GM19468 (cell line): ENCODE measurements at regions not wholly inside any gene's neighbourhood (a gene's known extent, or its start where the extent isn't known, plus 50 kb on each side); places are given as distances from the start of the nearest gene placed in this dataset.
"Not testable (repeated sequence)": the region's sequence is repeated elsewhere in the genome, so short reads cannot be mapped to it uniquely, and the experiment has no call there.

Experiments used
- ATAC-seq: cut with Tn5 transposase; IDR thresholded peaks from one replicate; pipeline ENCODE4 v1.9.1; 2021; ENCODE audit warnings: mild to moderate bottlenecking, moderate library complexity, moderate number of reproducible peaks; ENCODE audit not compliant: unreplicated experiment; ENCODE audit errors: extremely low read depth

GRCh38 chrX:39477031-39477761 is 620.6 kb downstream of the BCOR start:
- no peak for ATAC-seq

- no peak for ATAC-seq
These were observed 620.0 kb downstream of the BCOR start for GRCh38 chrX:39477762-39478120.

DNA sequence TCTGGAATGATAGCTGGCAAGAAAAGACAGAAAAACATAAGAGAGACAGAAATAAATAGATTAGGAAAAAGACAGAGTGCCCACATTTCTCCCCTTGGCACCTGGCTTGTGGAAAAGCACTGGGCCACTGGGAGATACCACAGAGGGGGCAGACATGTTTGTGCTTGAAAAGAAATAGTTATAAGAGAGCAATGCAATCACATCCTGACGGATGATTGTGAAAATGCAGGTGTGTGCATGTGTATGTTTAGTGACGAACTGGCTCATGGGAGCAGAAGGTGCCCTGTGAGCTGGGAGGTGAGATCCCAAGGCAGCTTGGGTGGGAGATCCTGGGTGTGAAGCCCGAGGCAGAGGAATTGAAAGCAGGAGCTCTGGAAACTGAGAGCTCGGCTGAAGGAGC is 617.9 kb downstream of the BCOR start:
- no peak for ATAC-seq

GRCh38 chrX:39480963-39481362 is 616.8 kb downstream of the BCOR start:
- no peak for ATAC-seq

DNA sequence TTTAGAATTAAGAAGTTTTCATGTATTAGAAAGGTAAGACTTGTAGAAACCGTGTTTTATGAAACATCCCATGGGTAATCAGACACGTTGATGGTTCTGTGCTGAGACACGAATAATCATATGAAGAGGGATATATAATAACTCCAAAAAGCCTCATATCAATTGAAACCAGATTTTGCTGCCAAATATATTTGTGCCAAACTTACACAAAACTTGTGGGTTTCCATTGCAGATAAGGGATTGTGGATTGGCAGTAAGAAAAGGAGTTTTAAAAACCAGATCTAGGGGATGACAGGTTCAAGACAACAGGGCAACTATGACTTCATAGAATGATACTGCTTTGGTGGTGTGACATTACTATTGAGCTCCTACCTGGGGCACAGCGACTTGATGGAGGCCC is 616.1 kb downstream of the BCOR start:
- no peak for ATAC-seq

- ATAC-seq = no peak
These were observed 613.3 kb downstream of the BCOR start for GRCh38 chrX:39484159-39485068.

DNA sequence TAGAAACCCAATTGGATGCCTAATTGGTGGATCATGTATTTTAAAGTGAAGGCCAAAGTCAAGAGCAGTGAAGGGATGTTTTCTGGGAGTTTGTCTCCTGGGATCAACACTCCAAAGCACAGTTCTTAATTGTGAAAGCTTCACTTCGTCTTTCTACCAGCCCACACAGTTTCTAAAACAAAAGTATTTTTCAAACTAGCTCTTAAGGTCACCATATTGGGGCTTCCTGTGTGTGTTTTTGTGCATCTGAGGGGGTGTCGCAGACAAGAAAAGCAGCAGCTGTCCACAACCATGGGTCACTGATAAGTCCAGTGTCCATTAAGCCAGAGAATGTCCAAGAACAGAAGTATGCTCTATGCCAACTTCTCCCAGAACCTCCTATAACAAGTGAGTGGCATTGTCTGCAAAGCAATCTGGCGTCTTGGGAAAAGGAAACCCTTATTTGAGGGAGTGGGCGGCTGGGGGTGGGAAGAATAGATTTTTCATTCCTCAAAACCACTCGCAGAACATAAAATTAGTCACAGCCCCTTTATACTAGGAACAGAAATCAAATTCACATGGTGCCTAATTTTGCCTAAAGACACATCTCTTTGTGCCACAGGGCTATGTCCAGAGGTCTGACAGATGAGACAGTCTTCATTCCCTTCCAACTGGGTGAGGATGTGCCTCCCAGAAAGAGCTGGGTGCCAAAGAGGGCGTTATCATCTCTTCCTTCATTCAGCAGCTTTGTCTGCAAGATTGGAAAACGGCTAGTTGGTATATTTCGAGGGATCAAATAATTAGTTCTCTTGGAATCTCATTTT is 610.4 kb downstream of the BCOR start:
- ATAC-seq = no peak

- no peak for ATAC-seq
These were observed 609.8 kb downstream of the BCOR start for GRCh38 chrX:39487969-39488330.

- ATAC-seq = no peak
These were observed 606.0 kb downstream of the BCOR start for GRCh38 chrX:39491548-39492297.

DNA sequence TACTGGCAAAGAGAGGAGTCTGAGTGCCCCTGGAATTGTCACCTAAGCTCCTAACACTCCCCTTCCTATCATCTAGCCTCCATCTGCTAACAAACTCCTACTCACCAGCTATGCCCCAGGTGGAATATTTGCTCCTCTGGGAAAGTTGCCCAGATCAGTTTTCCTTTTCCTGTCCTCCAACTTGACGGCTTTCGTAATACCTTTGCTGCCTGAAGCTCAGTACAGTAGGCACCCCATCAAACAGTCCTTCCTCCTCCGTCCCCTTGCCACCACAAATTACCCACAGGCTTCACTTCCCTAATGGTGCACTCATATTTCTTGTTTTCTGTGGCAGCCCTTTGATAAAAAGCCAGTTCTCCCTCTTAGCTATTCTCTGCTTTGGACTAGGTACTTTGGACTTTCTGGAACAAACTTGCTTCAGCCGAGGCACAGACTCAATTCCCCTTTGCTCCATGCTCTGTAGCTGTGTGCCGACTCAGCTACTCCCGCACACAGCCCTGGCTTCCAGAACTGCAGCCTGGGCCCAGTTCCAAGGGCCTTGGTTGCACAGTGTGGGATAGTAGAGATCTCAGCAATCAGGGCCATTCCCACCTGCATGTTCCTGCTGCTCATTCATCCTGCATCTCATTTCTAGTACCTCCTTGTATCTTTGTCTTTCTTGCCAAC is 605.1 kb downstream of the BCOR start:
- no peak for ATAC-seq

DNA sequence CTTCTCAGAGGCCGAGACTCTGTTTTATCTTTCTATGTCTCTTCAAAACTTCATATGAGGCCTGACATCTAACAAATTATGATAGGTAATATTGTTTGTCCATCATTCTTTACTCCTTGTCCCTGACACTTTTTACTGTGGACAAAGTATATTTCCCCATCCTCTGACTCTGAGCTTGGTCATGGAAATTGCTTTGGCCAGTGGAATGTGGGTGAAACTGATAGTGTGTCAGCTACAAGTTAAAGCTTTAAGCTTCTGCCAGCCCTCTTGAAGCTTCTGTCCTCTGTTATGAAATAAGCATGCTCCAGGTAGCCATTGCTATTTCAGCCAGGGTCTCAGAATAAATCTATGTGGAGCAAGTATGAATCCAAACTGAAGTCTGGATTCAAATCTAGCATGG is 604.6 kb downstream of the BCOR start:
- ATAC-seq = no peak

- ATAC-seq = not testable (repeated sequence)
These were observed 600.6 kb downstream of the BCOR start for GRCh38 chrX:39497117-39497516.

GRCh38 chrX:39497702-39498265 is 600.0 kb downstream of the BCOR start:
- ATAC-seq = no peak

DNA sequence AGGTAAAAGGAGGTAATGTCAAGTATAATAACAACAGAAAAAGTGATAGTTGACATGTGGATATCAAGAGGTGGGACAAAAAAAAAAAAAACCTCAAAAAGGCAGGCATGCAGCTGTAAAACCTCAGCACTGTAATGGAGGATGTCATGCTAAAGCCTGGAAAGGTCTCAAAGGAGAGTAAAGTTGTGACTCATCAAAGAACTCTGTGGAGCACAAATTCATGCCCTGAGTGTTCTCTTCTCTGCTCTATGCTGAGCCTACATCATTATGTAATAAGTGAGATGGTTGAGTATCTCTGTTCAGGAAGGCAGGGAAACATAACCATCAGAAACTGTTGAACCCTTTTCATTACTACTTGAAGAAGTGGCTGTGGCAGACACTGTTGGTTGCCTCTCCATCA is 597.8 kb downstream of the BCOR start:
- no peak for ATAC-seq

GRCh38 chrX:39501822-39502221 is 595.9 kb downstream of the BCOR start:
- ATAC-seq = no peak

- ATAC-seq = no peak
These were observed 595.3 kb downstream of the BCOR start for GRCh38 chrX:39502486-39502885.

DNA sequence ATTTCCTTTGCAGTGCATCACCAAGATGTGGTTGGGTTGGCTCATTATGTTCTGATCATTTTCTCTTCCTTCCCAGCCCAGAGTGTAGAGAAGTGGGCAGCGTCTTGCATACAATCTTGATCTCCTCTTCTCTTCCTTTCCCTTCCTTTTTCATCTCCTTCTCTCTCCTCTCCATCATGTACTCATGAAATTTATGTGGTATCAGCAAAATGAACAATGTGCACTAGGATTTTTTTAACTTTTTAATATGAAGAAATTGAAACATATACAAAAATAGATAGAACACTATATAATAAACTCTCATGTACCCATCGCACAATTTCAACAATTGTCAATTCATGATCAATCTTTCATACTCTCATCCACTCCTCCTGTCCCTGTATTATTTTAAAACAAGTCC is 593.5 kb downstream of the BCOR start:
- ATAC-seq = no peak

DNA sequence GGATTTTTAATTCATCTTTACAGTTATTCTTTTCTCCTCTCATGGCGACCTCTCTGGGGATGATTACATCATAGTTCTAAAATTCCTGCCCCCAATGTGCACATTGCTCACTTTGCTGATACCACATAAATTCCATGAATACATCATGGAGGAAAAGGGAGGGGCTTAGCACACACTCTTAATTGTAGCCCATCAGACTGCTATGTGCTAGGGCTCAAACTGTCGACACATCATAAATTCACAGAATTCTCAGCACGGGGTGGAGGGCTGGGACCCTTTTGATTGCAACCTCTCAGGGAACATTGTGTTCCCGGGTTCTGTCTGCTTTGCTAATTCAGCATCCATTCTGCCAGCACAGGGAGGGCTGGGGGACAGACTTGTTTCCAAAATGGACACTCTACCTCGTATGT is 592.9 kb downstream of the BCOR start:
- ATAC-seq = no peak

GRCh38 chrX:39506131-39506530 is 591.6 kb downstream of the BCOR start:
- ATAC-seq = no peak
